Natural killer cell (primary cell): ENCODE measurements at regions not wholly inside any gene's neighbourhood (a gene's known extent, or its start where the extent isn't known, plus 50 kb on each side); places are given as distances from the start of the nearest gene placed in this dataset.

ENCODE experiments used
- ATAC-seq, 3 donors: fragments of 150-1000 bp in 2 of 3; fragments of 200-7000 bp in 1 of 3; cut with Tn5 transposase; 1 replicate in 1 of 3; 2 replicates in 2 of 3; pipeline ENCODE4 v1.10.0; 2021; ENCODE audit warnings: mild to moderate bottlenecking in 2 of 3, moderate library complexity in 2 of 3
- DNase-seq, 2 donors: peaks; one replicate each; pipeline versions ENCODE4 v3.0.0 to v3.0.0-alpha.2; 2013 to 2021; ENCODE audit warnings: mixed read lengths in 1 of 2
- H3K27ac ChIP-seq: one replicate; pipeline ENCODE4 v1.5.1; 2013; ENCODE audit warnings: mild to moderate bottlenecking, low read length
- H3K27me3 ChIP-seq: one replicate; pipeline ENCODE4 v1.6.1; 2013; ENCODE audit warnings: low read length; ENCODE audit not compliant: control insufficient read depth, insufficient read depth
- H3K36me3 ChIP-seq: one replicate; pipeline ENCODE4 v1.6.1; 2013; ENCODE audit warnings: low read length; ENCODE audit not compliant: control insufficient read depth, insufficient read depth
- H3K4me1 ChIP-seq: one replicate; pipeline ENCODE4 v1.6.1; 2013; ENCODE audit warnings: low read length; ENCODE audit not compliant: control insufficient read depth, insufficient read depth
- H3K4me3 ChIP-seq: one replicate; pipeline ENCODE4 v1.5.1; 2013; ENCODE audit warnings: low read length
- H3K9me3 ChIP-seq: one replicate; pipeline ENCODE4 v1.6.1; 2013; ENCODE audit warnings: low read length; ENCODE audit not compliant: control insufficient read depth, insufficient read depth
- H3K27ac Mint-ChIP-seq, 2 donors: one replicate each; pipeline ENCODE4 v1.8.0; 2022; ENCODE audit warnings: mild to moderate bottlenecking in 2 of 2, mixed read lengths in 2 of 2, moderate library complexity in 1 of 2
- H3K27me3 Mint-ChIP-seq, 2 donors: one replicate each; pipeline ENCODE4 v1.8.0; 2022; ENCODE audit warnings: low read depth in 2 of 2, mixed read lengths in 2 of 2
- H3K36me3 Mint-ChIP-seq: one replicate; pipeline ENCODE4 v1.8.0; 2022; ENCODE audit warnings: mixed read lengths
- H3K4me1 Mint-ChIP-seq, 2 donors: one replicate each; pipeline ENCODE4 v1.8.0; 2022; ENCODE audit warnings: mixed read lengths in 2 of 2
- H3K4me3 Mint-ChIP-seq: one replicate; pipeline ENCODE4 v1.8.0; 2022; ENCODE audit warnings: mild to moderate bottlenecking, moderate library complexity, mixed read lengths
- H3K9me3 Mint-ChIP-seq, 2 donors: one replicate each; pipeline ENCODE4 v1.8.0; 2022; ENCODE audit warnings: mixed read lengths in 2 of 2
- WGBS: methylation state at CpG from one replicate; pipeline ENCODE4 v1.1.7; 2013; ENCODE audit warnings: missing lambda C conversion rate; ENCODE audit not compliant: insufficient coverage; 5-methylcytosine and 5-hydroxymethylcytosine counted together
- intact Hi-C: fragments of 100-400 bp; cut with micrococcal nuclease; formaldehyde crosslinking; loops from one replicate; pipeline ENCODE4 v1.14.2; 2022
- TF ChIP-seq, protein P1 (sequence below): fragments of 200-600 bp; IDR thresholded peaks from one replicate; pipeline ENCODE4 v1.8.0; 2022; ENCODE audit warnings: antibody characterized with exemption

DNA sequence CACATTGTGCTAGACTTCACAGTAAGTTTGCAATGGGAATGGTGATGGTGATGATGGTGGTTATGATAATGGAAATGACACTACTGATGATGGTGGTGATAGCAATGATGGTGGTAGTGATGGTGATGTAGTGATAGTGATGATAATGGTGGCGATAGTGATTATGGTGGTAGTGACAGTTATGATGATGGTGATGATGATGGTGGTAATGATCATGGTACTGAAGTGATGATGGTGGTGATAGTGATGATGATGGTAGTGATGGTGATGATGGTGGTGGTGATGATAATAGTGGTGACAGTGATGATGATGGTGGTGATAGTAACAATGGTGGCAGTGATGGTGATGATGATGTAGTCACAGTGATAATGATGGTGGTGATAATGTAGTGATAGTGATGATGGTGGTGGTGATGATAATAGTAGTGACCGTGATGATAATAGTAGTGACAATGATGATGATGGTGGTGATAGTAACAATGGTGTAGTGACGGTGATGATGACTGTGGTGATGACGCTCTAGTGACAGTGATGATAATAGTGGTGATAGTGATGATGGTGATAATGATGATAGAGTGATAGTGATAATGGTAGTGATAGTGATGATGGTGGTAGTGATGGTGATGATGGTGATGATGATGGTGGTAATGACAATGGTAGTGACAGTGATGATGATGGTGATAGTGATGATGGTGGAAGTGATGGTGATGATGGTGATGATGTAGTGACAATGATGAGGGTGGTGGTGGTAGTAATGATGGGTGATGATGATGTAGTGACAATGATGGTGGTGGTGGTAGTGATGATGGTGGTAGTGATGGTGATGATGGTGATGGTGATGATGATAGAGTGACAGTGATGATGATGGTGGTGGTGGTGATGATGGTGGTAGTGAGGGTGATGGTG, 222.9 kb upstream of the PWP1 start:
- Histone ChIP-seq H3K4me3 (no peak overlapping the region), H3K27me3 (no peaks in the 10 kb centered on the region), H3K9me3 (no peaks in the 10 kb centered on the region), H3K27ac (no peak overlapping the region), H3K36me3 (no peaks in the 10 kb centered on the region), H3K4me1 (no peaks in the 10 kb centered on the region)
- Mint-ChIP-seq H3K9me3 (no peaks in the 10 kb centered on the region), H3K4me1 (peaks cover 0 to 9% of the 10 kb centered on the region in 2 donors), H3K36me3 (no peaks in the 10 kb centered on the region), H3K27ac (no peak overlapping the region), H3K27me3 (no peaks in the 10 kb centered on the region), H3K4me3 (no peak overlapping the region)
- intact Hi-C loops = no loop called here
- DNase-seq = no peak
- TF ChIP-seq, protein P1, sequence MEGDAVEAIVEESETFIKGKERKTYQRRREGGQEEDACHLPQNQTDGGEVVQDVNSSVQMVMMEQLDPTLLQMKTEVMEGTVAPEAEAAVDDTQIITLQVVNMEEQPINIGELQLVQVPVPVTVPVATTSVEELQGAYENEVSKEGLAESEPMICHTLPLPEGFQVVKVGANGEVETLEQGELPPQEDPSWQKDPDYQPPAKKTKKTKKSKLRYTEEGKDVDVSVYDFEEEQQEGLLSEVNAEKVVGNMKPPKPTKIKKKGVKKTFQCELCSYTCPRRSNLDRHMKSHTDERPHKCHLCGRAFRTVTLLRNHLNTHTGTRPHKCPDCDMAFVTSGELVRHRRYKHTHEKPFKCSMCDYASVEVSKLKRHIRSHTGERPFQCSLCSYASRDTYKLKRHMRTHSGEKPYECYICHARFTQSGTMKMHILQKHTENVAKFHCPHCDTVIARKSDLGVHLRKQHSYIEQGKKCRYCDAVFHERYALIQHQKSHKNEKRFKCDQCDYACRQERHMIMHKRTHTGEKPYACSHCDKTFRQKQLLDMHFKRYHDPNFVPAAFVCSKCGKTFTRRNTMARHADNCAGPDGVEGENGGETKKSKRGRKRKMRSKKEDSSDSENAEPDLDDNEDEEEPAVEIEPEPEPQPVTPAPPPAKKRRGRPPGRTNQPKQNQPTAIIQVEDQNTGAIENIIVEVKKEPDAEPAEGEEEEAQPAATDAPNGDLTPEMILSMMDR = no peak
- peak in 2 of 3 donors; percentile 22 to 24 for ATAC-seq
- 94% methylated on average over 4 of the region's 4 CpGs for WGBS

DNA sequence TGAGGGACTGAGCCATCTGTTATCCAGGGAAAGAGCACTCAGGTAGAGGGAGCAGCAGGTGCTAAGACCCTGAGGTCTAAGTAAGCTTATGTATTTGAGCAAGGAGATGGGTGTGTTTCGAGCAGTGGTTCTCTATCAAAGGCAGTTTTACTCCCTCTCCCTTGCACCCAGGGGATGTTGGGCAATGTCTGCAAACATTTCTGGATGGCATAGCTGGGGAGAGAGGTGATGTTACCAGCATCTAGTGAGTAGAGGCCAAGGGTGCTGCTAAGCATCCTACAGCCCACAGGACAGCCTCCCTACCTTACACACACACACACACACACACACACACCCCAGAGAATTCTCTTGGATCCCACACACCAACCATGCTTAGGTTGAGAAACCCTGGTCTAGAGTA, 221.0 kb upstream of the PWP1 start:
- Histone ChIP-seq H3K27me3 (no peaks in the 10 kb centered on the region), H3K4me1 (peaks cover 8% of the 10 kb centered on the region), H3K9me3 (no peaks in the 10 kb centered on the region), H3K4me3 (no peak overlapping the region), H3K36me3 (no peaks in the 10 kb centered on the region), H3K27ac (no peak overlapping the region)
- 89% methylated on average over 1 of the region's 1 CpG for WGBS
- Mint-ChIP-seq H3K9me3 (no peaks in the 10 kb centered on the region), H3K27ac (no peak overlapping the region), H3K4me3 (no peak overlapping the region), H3K36me3 (no peaks in the 10 kb centered on the region), H3K4me1 (peaks cover 0 to 22% of the 10 kb centered on the region in 2 donors), H3K27me3 (peaks cover 0 to 7% of the 10 kb centered on the region in 2 donors)
- DNase-seq (no peak), ATAC-seq (no peak)
- TF ChIP-seq, protein P1 = no peak
- intact Hi-C loops = no loop called here

DNA sequence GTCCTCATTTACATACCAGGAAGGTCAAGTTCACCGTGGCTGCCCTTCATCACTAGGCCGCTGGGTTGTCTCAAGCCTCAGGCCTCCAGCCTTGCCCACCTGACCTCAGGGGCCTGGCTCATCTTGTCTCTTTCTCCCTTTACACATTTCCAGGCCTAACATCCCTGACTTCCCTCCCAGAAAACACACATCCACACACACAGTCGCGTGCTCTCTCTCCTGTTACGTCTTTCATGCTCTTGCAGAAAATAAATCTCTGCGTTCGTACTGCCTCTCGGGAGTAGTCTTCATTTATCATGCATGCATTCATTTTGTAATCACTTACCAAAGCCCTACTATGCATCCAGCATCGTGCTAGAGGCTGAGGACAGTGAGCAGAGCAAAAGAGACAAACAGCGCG, 220.0 kb upstream of the PWP1 start:
- WGBS = 89% methylated on average over 11 of the region's 11 CpGs
- H3K36me3 Mint-ChIP-seq = no peaks in the 10 kb centered on the region
- Histone ChIP-seq H3K9me3 (no peaks in the 10 kb centered on the region), H3K27me3 (no peaks in the 10 kb centered on the region), H3K27ac (no peak overlapping the region), H3K36me3 (no peaks in the 10 kb centered on the region), H3K4me3 (no peak overlapping the region), H3K4me1 (peaks cover 8% of the 10 kb centered on the region)
- TF ChIP-seq, protein P1 = no peak
- no peak overlapping the region for H3K4me3 Mint-ChIP-seq
- DNase-seq (no peak), ATAC-seq (no peak)
- no peak overlapping the region for H3K27ac Mint-ChIP-seq
- peaks cover 0 to 22% of the 10 kb centered on the region in 2 donors for H3K4me1 Mint-ChIP-seq
- no peaks in the 10 kb centered on the region for H3K9me3 Mint-ChIP-seq
- intact Hi-C loops = no loop called here
- H3K27me3 Mint-ChIP-seq = peaks cover 0 to 7% of the 10 kb centered on the region in 2 donors
